HG02938 (cell line): ENCODE measurements at regions not wholly inside any gene's neighbourhood (a gene's known extent, or its start where the extent isn't known, plus 50 kb on each side); places are given as distances from the start of the nearest gene placed in this dataset.

Experiments
- ATAC-seq: cut with Tn5 transposase; IDR thresholded peaks from one replicate; pipeline ENCODE4 v1.9.1; 2021; ENCODE audit warnings: mild to moderate bottlenecking, moderate library complexity; ENCODE audit not compliant: unreplicated experiment

DNA sequence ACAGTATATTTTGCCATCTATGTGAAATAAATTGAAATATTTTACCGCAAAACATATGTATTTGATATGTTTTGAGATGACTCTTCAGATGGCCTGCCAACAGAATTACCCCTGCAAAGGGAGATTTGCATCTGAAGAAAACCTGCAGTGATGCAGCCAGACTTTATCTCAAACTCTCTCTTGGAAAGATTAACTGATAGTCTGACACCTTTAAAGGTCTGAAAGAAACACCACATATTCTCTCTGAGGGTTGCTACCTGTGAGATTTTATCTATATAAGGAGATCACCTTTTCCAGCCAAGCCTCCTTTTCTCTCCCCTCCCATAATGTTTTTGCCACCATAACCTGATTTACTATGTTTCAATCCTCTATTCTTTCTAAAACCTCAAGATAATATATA, 1106.3 kb upstream of the IGFBP7 start:
- no peak for ATAC-seq

DNA sequence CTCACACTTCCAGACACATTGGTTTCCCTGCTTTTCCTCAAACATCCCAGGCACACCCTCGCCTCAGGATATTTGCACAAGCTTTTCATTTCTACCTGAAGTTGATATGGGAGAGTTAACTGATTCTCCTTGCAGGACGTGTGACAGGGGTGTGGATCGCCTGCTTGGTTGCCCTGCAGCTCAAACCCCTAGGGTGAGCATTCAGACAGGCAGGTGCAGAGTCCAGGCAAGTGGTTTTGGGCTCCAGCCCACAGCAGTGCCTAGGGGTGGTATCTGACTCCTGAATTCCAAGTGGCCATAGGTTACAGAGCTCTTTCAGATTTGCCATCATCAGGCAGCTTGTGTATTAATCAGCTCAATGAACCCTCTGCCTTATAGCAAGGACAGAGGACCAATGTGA, 1104.2 kb upstream of the IGFBP7 start:
- no peak for ATAC-seq

DNA sequence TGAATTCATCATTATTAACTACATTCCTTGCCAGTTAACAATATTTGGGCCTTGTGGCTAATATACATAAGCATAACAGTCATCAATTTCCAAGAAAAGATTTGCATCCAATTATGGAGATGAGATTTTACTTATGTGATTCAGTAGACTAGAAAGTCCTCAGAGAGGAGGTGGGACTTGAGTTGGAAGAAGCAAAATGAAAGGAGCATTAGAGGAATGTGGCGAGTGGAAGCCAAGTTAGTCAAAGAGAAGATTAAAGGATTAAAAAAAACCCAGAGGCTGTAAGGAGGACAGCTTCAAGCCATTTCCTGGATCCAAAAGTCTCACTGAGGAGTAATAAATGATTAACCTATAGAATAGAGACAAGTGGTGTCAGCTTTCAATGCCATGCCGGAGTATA, 1099.4 kb upstream of the IGFBP7 start:
- ATAC-seq: no peak

- ATAC-seq: no peak
Measured at GRCh38 chr4:58209001-58209400, 1098.8 kb upstream of the IGFBP7 start.

GRCh38 chr4:58205446-58206235, 1095.5 kb upstream of the IGFBP7 start:
- no peak for ATAC-seq

GRCh38 chr4:58192217-58192616, 1082.0 kb upstream of the IGFBP7 start:
- ATAC-seq: no peak

DNA sequence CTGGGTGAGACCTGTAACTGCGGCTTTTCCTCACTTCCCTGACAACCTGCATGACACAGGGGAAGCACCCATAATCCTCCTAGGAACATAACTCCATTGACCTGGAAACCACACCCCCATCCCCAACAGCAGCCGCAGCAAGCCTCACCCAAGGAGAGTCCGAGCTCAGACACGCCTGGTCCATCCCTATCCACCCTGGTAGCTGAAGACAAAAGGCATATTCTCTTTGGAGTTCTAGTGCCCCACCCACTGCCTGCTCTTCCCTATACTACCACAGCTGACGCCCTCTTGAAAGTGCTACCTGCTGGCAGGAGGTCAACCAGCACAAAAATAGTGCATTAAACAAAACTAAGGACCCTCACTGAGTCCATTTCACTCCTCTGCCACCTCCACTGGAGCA, 1080.9 kb upstream of the IGFBP7 start:
- ATAC-seq: no peak

DNA sequence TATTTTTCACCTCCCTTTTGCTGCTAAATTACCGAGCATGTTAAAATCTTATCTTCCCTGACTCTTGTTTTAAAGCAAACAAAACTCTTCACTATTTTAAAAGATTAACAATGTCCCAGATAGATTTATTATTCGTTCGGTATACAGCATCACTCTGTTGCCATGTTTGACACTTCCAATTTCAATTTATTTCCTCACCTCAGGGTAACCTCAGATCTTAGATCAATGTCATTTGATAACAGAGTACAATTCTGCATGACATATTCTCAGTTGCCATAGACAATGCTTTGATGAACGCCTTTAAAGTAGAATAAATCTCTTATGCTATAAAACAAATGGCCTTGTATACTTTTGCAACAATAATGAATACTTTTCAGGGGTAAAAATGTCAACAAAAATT, 1078.1 kb upstream of the IGFBP7 start:
- ATAC-seq: no peak

- no peak for ATAC-seq
Measured at GRCh38 chr4:58175024-58175423, 1064.8 kb upstream of the IGFBP7 start.

DNA sequence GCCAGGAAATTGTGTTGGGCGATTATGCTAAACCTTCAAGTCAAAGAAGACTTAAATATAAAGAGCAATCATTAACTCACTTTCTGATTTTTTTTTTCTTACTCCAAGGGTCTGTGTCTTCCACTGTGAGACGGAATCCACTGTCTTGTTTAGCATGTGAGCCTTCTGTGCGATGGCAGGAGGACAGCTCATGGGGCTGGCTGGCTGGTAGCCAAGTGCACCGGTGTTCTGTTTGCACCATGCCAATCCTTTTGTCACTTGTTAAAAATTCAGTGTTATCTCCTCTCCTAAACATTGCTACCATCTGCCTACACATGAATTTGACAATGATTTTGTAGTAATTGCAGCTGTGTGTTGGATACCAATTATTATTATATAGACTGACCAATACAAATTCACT, 1056.3 kb upstream of the IGFBP7 start:
- no peak for ATAC-seq

DNA sequence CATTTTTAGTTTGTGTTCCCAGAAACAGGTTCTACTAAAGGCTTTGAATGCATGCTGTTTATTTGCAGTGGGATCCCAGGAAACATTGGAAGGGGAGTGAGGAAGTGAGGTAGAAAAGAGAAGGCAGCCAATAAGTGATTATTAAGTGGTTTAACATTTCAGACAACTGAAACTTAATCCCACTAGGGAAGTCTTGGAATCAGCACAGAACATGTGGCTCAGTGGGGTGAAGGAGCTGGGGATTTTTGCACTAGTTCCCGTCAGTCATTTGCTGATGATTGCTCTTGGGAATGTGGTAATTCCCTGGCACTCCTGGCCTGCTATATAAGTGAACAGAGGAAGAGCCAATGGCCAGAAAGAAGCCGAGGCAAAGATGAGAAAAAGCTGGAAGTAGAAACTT, 1053.0 kb upstream of the IGFBP7 start:
- ATAC-seq: no peak

DNA sequence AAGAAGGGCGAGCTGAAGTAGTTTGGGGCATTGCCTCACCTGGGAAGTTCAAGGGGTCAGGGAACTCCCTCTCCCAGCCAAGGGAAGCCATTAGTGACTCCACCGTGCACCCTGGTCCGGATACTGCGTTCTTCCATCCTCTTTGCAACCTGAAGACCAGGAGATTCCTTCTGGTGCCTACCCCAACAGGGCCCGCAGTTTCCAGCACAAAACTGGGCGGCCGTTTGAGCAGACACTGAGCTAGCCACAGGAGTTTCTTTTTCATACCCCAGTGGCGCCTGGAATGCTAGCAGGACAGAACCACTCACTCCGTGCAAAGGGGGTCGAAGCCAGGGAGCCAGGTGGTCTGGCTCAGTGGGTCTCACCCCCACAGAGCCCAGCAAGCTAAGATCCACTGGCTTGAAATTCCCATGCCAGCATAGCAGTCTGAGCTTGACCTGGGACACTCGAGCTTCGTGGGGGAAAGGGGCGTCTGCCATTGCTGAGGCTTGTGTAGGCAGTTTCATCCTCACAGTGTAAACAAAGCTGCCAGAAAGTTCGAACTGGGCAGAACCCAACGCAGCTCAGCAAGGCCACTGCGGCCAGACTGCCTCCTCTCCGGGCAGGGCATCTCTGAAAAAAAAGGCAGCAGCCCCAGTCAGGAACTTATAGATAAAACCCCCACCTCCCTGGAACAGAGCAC, 1039.4 kb upstream of the IGFBP7 start:
- no peak for ATAC-seq

- ATAC-seq: no peak
Measured at GRCh38 chr4:58144721-58145120, 1034.5 kb upstream of the IGFBP7 start.

DNA sequence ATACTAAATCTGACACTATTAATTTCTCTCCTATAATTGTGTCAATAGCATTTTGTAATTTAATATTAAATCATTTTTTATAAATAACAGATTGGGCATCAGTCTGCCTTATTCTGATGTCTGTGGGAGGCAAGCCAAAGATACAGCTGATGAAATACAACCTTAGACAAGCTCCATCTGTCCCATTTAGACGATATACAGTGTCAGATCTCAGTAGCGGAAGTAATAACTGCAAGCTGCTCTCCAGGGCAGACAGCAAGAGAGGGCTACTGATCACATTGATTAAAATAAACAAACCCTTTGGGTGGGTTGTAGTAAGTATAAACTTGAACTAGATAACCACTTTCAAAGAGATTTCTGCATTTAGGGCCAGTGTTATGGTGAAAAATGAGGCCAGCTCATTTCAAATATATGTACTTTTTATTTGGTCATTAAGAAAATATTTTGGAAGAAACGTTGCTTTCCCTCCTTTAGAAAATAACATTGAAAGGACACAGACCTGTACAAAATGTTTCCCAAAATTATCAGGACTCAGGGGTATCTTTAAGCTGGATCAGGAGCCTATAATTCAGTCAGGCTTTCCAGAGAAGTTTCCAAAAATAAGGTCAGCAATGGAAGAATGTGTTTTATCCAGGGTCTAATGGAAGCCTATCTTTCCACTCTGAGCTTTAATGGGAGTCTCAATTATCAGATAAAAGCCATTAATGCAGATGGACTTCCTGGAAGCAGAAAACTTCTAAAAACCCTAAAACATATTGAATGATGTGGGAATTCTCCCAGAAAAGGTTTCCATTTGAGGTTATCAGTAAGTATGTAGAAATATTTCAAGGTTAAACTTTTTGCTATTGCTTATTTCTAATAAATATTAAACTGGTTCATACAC, 1028.8 kb upstream of the IGFBP7 start:
- ATAC-seq: no peak

- no peak for ATAC-seq
Measured at GRCh38 chr4:58136604-58137003, 1026.4 kb upstream of the IGFBP7 start.

DNA sequence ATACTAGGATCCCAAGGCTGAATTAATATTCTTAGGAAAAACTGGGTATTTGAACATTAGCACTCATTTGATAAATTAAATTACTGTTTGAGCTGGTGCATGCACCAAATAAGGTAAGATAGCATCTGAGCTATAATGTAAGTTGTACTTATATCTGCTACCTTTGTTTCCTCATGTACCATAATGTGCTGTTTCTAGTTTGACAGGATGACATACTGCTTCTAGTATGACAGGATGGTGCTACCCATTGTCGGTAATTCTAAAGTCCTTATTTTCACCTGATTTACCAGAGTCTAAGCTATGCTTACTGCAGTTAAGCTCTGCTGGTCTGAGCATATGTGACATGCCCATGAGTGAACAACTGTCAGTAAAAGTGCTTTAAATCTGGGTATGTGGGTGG, 1017.5 kb upstream of the IGFBP7 start:
- ATAC-seq: no peak

DNA sequence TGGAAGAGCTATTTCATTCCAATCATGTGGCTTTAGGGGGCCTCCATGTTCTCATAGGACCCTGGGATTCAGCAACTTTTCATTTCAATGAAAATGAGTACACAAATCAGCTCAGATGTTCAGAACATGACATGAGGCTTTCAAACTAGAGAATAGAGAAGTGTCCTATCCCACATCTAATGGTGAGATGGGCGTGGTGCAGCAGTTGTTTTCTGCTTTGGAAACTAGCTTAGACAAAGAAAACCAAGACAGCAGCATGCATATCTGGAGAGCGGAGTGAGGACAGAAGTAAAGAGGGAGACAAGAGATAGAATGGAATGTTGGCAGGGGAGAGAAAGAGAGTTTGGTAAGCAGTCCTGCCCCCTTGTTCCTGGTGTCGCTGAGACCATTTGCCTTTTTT, 1009.1 kb upstream of the IGFBP7 start:
- ATAC-seq: no peak

- ATAC-seq: no peak
Measured at GRCh38 chr4:58113126-58113525, 1002.9 kb upstream of the IGFBP7 start.

GRCh38 chr4:58111818-58112217, 1001.6 kb upstream of the IGFBP7 start:
- ATAC-seq: no peak

GRCh38 chr4:58093352-58093751, 983.2 kb upstream of the IGFBP7 start:
- ATAC-seq: no peak

DNA sequence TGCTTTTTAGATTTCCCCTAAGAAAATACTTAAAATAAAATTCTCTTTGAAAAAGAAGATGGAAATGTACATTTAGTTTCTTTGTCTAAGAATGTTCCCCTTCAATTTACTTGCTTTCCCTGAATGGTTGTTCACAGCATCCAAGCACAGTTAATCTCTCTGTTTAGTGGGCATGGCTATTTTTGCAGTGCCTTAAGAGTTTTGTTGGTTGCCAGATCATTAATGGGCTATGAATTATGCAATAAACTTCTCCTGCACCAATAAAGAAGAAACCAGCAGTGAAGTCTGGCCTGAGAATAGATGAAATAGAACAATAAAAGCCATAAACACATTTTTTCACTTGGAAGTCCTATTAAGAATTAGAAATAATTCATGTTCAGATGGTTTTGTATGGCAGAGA, 980.4 kb upstream of the IGFBP7 start:
- no peak for ATAC-seq

GRCh38 chr4:58081356-58081755, 971.2 kb upstream of the IGFBP7 start:
- no peak for ATAC-seq
